H1 (cell line): ENCODE measurements at regions not wholly inside any gene's neighbourhood (a gene's known extent, or its start where the extent isn't known, plus 50 kb on each side); places are given as distances from the start of the nearest gene placed in this dataset.

Source experiments
- HDAC6 ChIP-seq: IDR thresholded peaks from one replicate; pipeline ENCODE4 v1.7.1; 2012; ENCODE audit warnings: low read depth, mild to moderate bottlenecking, inconsistent platforms, low read length, moderate library complexity
- SIN3A ChIP-seq, 2 experiments: IDR thresholded peaks in 1 of 2; conservative IDR thresholded peaks in 1 of 2; 2 replicates each; pipeline ENCODE4 v1.6.1; 2011 to 2012; ENCODE audit warnings: low read length in 2 of 2, improper control_type of control experiment in 1 of 2, low read depth in 1 of 2, mild to moderate bottlenecking in 1 of 2
- TF ChIP-seq, protein P1 (sequence below): fragments of 300-600 bp; sonication (generic); IDR thresholded peaks from 2 replicates; pipeline ENCODE4 v1.7.1; 2012; ENCODE audit warnings: low read length, moderate library complexity, mild to moderate bottlenecking, inconsistent platforms; ENCODE audit not compliant: insufficient replicate concordance

- TF ChIP-seq, protein P1, sequence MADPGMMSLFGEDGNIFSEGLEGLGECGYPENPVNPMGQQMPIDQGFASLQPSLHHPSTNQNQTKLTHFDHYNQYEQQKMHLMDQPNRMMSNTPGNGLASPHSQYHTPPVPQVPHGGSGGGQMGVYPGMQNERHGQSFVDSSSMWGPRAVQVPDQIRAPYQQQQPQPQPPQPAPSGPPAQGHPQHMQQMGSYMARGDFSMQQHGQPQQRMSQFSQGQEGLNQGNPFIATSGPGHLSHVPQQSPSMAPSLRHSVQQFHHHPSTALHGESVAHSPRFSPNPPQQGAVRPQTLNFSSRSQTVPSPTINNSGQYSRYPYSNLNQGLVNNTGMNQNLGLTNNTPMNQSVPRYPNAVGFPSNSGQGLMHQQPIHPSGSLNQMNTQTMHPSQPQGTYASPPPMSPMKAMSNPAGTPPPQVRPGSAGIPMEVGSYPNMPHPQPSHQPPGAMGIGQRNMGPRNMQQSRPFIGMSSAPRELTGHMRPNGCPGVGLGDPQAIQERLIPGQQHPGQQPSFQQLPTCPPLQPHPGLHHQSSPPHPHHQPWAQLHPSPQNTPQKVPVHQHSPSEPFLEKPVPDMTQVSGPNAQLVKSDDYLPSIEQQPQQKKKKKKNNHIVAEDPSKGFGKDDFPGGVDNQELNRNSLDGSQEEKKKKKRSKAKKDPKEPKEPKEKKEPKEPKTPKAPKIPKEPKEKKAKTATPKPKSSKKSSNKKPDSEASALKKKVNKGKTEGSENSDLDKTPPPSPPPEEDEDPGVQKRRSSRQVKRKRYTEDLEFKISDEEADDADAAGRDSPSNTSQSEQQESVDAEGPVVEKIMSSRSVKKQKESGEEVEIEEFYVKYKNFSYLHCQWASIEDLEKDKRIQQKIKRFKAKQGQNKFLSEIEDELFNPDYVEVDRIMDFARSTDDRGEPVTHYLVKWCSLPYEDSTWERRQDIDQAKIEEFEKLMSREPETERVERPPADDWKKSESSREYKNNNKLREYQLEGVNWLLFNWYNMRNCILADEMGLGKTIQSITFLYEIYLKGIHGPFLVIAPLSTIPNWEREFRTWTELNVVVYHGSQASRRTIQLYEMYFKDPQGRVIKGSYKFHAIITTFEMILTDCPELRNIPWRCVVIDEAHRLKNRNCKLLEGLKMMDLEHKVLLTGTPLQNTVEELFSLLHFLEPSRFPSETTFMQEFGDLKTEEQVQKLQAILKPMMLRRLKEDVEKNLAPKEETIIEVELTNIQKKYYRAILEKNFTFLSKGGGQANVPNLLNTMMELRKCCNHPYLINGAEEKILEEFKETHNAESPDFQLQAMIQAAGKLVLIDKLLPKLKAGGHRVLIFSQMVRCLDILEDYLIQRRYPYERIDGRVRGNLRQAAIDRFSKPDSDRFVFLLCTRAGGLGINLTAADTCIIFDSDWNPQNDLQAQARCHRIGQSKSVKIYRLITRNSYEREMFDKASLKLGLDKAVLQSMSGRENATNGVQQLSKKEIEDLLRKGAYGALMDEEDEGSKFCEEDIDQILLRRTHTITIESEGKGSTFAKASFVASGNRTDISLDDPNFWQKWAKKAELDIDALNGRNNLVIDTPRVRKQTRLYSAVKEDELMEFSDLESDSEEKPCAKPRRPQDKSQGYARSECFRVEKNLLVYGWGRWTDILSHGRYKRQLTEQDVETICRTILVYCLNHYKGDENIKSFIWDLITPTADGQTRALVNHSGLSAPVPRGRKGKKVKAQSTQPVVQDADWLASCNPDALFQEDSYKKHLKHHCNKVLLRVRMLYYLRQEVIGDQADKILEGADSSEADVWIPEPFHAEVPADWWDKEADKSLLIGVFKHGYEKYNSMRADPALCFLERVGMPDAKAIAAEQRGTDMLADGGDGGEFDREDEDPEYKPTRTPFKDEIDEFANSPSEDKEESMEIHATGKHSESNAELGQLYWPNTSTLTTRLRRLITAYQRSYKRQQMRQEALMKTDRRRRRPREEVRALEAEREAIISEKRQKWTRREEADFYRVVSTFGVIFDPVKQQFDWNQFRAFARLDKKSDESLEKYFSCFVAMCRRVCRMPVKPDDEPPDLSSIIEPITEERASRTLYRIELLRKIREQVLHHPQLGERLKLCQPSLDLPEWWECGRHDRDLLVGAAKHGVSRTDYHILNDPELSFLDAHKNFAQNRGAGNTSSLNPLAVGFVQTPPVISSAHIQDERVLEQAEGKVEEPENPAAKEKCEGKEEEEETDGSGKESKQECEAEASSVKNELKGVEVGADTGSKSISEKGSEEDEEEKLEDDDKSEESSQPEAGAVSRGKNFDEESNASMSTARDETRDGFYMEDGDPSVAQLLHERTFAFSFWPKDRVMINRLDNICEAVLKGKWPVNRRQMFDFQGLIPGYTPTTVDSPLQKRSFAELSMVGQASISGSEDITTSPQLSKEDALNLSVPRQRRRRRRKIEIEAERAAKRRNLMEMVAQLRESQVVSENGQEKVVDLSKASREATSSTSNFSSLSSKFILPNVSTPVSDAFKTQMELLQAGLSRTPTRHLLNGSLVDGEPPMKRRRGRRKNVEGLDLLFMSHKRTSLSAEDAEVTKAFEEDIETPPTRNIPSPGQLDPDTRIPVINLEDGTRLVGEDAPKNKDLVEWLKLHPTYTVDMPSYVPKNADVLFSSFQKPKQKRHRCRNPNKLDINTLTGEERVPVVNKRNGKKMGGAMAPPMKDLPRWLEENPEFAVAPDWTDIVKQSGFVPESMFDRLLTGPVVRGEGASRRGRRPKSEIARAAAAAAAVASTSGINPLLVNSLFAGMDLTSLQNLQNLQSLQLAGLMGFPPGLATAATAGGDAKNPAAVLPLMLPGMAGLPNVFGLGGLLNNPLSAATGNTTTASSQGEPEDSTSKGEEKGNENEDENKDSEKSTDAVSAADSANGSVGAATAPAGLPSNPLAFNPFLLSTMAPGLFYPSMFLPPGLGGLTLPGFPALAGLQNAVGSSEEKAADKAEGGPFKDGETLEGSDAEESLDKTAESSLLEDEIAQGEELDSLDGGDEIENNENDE: no peak
- TF ChIP-seq HDAC6: no peak
- no peak for TF ChIP-seq SIN3A (conservative IDR thresholded peaks at IDR 0.05 in 1 of 2, IDR thresholded peaks at IDR 0.05 in 1 of 2; ENCODE audit: low read depth in 1 of 2, low read length in 2 of 2)
Observed at GRCh38 chr12:28710882-28711281, 438.2 kb upstream of the FAR2 start (continued).
